GM12872 (cell line): ENCODE measurements at regions not wholly inside any gene's neighbourhood (a gene's known extent, or its start where the extent isn't known, plus 50 kb on each side); places are given as distances from the start of the nearest gene placed in this dataset.

Experiments
- CTCF ChIP-seq: IDR thresholded peaks from 3 replicates; pipeline ENCODE4 v1.5.1; 2011; ENCODE audit warnings: low read depth, mild to moderate bottlenecking, low read length, moderate library complexity; ENCODE audit not compliant: insufficient read depth

GRCh38 chr4:23384741-23385140 lies 505.1 kb downstream of the PPARGC1A start:
- no peak for TF ChIP-seq CTCF

GRCh38 chr4:23382879-23383278 lies 507.0 kb downstream of the PPARGC1A start:
- no peak for TF ChIP-seq CTCF

- TF ChIP-seq CTCF = no peak
Measured at GRCh38 chr4:23374259-23374658, 515.6 kb downstream of the PPARGC1A start.

GRCh38 chr4:23373261-23373660 lies 516.6 kb downstream of the PPARGC1A start:
- no peak for TF ChIP-seq CTCF

- no peak for TF ChIP-seq CTCF
Measured at GRCh38 chr4:23371533-23371932, 518.3 kb downstream of the PPARGC1A start.

GRCh38 chr4:23369331-23369730 lies 520.5 kb downstream of the PPARGC1A start:
- no peak for TF ChIP-seq CTCF

- 0 out of 3 replicates have a peak, but pooled peaks have one; percentile 23 for TF ChIP-seq CTCF
Measured at GRCh38 chr4:23368081-23368697, 521.7 kb downstream of the PPARGC1A start.

- TF ChIP-seq CTCF = no peak
Measured at GRCh38 chr4:23366557-23366906, 523.3 kb downstream of the PPARGC1A start.
